SK-N-MC (cell line): ENCODE measurements at regions not wholly inside any gene's neighbourhood (a gene's known extent, or its start where the extent isn't known, plus 50 kb on each side); places are given as distances from the start of the nearest gene placed in this dataset.
"Not testable (repeated sequence)": the region's sequence is repeated elsewhere in the genome, so short reads cannot be mapped to it uniquely, and the experiment has no call there.

Experiments used
- EZH2 ChIP-seq: fragments of 200-600 bp; sonication (generic); IDR thresholded peaks from one replicate; pipeline ENCODE4 v1.6.1; 2017; ENCODE audit warnings: antibody characterized with exemption
- FOXP2 ChIP-seq: optimal IDR thresholded peaks from 2 replicates; pipeline ENCODE3; 2011; ENCODE audit warnings: mild to moderate bottlenecking, moderate library complexity; ENCODE audit not compliant: insufficient read depth; ENCODE audit errors: extremely low read length, control extremely low read depth
- POLR2AphosphoS5 ChIP-seq: IDR thresholded peaks from 2 replicates; pipeline ENCODE4 v1.6.1; 2012; ENCODE audit warnings: mild to moderate bottlenecking, low read depth, low read length, borderline replicate concordance

- TF ChIP-seq EZH2, POLR2AphosphoS5, FOXP2: not testable (repeated sequence)
Observed at GRCh38 chr2:91443730-91444115, 2752.2 kb downstream of the RPIA start.
